Esophagus squamous epithelium (tissue), 5 donors: ENCODE measurements at regions not wholly inside any gene's neighbourhood (a gene's known extent, or its start where the extent isn't known, plus 50 kb on each side); places are given as distances from the start of the nearest gene placed in this dataset.

ENCODE experiments used
- DNase-seq: peaks from one replicate; lab custom pipeline; 2025; lab: John Stamatoyannopoulos, UW
- H3K27ac ChIP-seq, 4 donors: fragments of 200-600 bp; sonication (generic); one replicate each; pipeline ENCODE4 v1.5.1; 2016 to 2019; ENCODE audit warnings: mild to moderate bottlenecking in 1 of 4
- H3K27me3 ChIP-seq, 4 donors: fragments of 200-600 bp; sonication (generic); 1 replicate in 3 of 4; 2 replicates in 1 of 4; pipeline versions ENCODE4 v1.5.1 to v1.6.0; 2017 to 2021; ENCODE audit warnings: antibody characterized with exemption in 1 of 4
- H3K36me3 ChIP-seq, 3 donors: fragments of 200-600 bp; sonication (generic); one replicate each; pipeline ENCODE4 v1.5.1; 2016 to 2019
- H3K4me1 ChIP-seq, 3 donors: fragments of 200-600 bp; sonication (generic); one replicate each; pipeline ENCODE4 v1.5.1; 2017 to 2019
- H3K4me3 ChIP-seq, 4 donors: fragments of 200-600 bp; sonication (generic); 1 replicate in 3 of 4; 2 replicates in 1 of 4; pipeline ENCODE4 v1.5.1; 2016 to 2019; ENCODE audit warnings: mild to moderate bottlenecking in 2 of 4, moderate library complexity in 1 of 4
- H3K9me3 ChIP-seq, 3 donors: fragments of 200-600 bp; sonication (generic); one replicate each; pipeline ENCODE4 v1.5.1; 2016 to 2019
- CTCF ChIP-seq, 6 experiments: fragments of 450-650 bp in 4 of 6; fragments of 200-600 bp in 2 of 6; sonication (generic) in 2 of 6; IDR thresholded peaks; one replicate each; pipeline ENCODE4 v1.5.1; 2016 to 2019; ENCODE audit warnings: antibody characterized with exemption in 6 of 6, mild to moderate bottlenecking in 4 of 6, moderate library complexity in 4 of 6
- POLR2A ChIP-seq, 4 donors: fragments of 450-650 bp; IDR thresholded peaks; one replicate each; pipeline ENCODE4 v1.6.1; 2017; ENCODE audit warnings: antibody characterized with exemption in 4 of 4, mild to moderate bottlenecking in 4 of 4, moderate library complexity in 3 of 4
- WGBS, 2 donors: methylation state at CpG; one replicate each; pipeline ENCODE4 v1.1.5; 2018; 5-methylcytosine and 5-hydroxymethylcytosine counted together
- intact Hi-C: fragments of 100-400 bp; cut with DNase I; formaldehyde crosslinking; loops from one replicate; pipeline ENCODE4 v1.15.0; 2022
- small RNA-seq, 4 donors: library from RNA; depleted of rRNA; stranded (forward); fragments of <200 nt; gene quantifications; one replicate each; pipeline ENCODE3, GENCODE V24; 2016
- donor health status: DM: yes; HTN: yes; CAD: no.

- Histone ChIP-seq H3K36me3 (no peaks in the 10 kb centered on the region), H3K27me3 (no peaks in the 10 kb centered on the region), H3K9me3 (no peaks in the 10 kb centered on the region), H3K4me1 (peaks cover 0 to 5% (median 0%) of the 10 kb centered on the region in 3 donors), H3K4me3 (no peak overlapping the region), H3K27ac (no peak overlapping the region)
- DNase-seq = no peak
- WGBS, 2 donors = 0% methylated on average over 1 of the region's 1 CpG
- TF ChIP-seq POLR2A (IDR thresholded peaks at IDR 0.05) (no peak), CTCF (IDR thresholded peaks at IDR 0.05) (no peak)
- intact Hi-C loops = no loop called here
These were observed 52.7 kb upstream of the POU1F1 start for GRCh38 chr3:87329065-87329464.

Small RNAs in the stretch of these regions (small RNA-seq; reads per million reads assigned to genes)
- 0 reads per million in 4 donors for gene RNU6-873P
- gene RNU6ATAC6P = 0 reads per million in 4 donors
